Stimulated activated naive CD4-positive, alpha-beta T cell (primary cell): ENCODE measurements at regions not wholly inside any gene's neighbourhood (a gene's known extent, or its start where the extent isn't known, plus 50 kb on each side); places are given as distances from the start of the nearest gene placed in this dataset.

Source experiments
- DNase-seq, 6 experiments: peaks; one replicate each; lab custom pipeline; 2025; lab: John Stamatoyannopoulos, UW

DNA sequence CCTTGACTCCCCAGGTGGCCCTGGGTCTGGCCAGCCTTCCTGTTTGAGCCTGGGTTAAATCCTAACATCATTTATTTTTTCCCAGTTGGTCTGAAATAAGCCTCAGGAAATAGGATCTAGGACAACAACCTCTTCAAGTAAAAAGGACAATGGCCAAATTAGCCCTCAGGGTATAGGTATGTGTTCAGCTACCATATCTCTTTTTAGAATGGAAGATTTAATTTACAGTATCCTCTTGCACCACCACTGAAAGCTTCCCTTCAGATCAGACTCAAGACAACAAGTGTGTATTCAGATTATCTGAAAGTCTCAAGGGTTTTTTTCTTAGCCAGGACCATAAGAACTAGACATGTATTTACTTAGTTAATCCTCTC lies 61.6 kb upstream of the CXCR4 start:
- DNase-seq = no peak

DNA sequence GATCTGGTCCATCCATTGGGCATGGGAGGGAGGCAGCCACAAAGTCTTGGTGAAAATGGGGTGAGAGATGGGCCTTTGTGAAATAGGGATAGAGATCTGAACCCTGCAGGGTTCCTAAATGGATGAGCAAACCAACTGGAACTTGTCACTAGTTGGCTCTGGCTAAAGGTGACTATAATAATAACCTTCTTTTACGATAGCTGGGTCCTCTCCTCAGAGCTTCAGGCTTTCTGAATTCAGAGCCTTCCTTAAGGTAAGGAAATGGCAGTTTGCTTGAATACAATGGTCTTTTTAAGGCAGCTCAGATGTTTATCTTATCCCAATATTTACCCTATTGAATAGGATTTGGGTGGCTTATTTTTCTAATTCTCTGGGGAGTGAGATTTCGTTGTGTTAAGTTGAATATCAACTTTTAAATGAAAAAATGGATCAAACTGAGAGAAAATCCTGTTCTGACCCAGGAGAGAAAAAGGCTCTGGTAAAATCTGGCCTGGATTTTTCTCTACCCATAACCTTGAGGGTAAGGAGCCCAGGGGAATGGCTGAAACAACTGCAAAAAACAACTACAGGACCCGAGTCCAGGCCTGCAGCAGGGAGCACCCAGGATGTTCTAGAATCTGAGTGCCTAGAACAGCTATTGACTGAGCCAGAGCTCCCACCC lies 61.1 kb upstream of the CXCR4 start:
- no peak for DNase-seq

DNA sequence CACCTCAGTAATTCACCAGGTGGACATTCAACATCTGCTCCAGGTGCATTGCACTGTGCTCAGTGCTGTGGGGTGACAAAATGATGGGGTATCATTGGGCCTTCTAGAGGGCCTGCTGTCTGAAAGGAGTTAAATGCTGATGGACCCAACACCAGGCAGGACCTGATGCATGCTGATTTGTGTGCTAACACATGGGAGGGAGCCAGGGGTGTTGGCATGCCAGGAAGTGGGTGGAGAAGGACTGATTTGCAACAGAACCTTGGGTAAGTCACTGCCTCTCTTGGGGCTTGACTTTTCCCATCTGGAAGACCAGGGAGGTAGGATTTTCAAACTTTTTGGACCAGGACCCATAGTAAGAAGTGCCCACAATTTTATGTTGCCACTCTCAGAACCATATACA lies 57.9 kb upstream of the CXCR4 start:
- no peak for DNase-seq

DNA sequence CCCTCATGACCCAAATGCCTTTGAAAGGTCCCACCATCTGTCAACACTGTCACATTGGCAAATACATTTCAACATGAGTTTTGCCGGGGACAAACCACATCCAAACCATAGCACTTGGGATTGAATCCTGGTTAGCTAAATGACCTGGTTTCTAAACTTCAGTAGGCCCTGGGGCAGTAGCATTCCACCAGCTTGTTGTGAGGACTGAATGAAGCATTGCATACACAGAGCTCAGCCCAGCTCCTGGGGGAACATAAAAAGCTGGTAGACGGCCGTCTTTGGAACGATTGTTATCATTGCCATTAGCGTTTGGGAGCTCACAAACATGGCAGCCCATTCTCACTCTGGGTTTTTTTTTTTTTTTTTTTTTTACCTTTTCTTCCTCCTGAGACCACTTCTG lies 57.5 kb upstream of the CXCR4 start:
- no peak for DNase-seq

DNA sequence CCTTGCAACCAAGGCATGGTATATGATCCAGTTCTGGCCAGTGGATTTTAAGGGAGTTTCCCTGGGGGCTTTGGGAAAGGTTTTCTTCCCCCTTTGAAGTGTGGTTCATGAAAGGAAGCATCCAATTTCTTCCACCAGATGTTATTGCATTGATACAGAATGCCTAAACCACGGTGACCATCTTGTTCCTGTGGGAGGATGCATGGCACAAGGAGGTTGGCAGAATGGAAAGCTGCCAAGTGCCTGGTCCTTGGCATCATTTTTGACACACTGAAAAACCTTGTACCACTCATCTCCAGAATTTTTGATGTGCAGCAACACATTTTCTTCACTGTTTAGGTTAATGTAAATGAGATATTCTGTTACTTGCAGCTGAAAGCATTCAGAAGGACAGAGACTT lies 55.2 kb upstream of the CXCR4 start:
- DNase-seq = no peak

DNA sequence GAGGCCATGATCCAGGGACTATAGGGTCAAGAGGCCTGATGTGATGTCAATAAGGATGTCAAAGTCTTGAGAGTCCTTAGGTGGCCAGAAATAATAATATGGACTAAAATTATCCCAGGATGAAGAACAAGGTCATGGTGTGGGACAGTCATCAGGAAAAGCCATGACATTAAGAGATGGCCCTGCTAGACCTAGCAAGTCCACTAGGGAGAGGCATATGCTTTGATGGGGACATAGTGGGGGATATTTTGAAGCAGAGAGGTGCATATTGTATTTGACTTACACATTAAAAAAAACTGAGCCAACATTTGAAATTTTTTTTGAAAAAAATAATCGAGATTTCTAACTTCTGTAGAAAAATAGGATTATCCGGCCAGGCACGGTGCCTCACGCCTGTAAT lies 53.3 kb upstream of the CXCR4 start:
- no peak for DNase-seq

DNA sequence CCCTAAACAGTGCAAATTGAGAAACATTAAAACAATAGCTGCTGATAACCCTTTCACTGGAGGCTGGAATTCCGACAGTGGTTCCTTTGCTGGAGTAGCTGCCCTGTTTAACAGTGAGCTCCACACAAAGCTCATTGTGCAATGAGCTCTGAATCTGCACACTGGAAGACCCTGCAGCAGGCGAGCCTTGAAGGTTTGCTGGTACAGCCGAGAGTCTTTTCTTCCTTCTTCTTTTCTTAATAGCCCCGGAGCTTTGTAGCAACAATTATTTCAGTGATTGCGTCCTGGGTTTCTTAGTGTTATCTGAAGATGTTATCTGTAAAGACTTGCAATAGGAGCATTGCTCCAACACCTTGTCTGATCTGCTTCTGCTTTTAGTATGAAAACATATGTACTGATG lies 50.8 kb upstream of the CXCR4 start:
- DNase-seq = no peak

DNA sequence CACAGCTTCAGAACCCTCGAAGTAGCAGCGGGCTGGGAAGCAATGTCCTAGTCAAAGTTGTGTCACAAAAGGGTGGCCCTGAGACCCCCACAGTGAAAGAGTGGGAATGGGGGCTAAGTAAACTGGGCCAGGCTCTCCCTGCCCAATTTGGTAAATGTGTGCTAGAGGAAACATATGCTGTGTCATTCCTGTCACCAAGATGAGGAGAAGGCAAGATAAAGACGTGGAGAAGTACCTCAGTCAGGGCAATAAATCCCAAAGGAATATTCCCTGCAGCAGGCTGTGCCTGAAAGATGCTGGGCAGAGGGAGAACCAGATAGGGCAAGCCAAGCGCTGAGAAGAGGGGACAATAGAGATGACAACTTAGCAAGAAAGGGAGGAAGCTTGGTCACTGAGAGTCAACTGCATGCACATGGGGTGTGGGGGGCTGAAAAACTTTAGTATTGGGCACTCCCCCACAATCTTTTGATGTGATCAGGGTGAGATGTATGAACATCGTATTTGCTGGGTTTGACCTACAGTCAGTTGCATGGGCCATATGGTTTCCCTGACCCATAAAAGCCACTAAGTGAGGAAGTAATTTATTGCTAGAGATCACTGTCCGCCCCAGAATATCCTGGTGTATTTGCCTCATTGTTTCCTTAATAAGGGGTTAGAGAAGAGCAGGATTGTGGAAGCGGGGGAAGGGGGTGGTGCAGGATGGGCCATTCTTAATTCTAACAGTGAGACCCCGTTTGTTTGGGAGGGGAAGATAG lies 49.9 kb upstream of the CXCR4 start:
- no peak for DNase-seq
